BJ (cell line): ENCODE measurements at regions not wholly inside any gene's neighbourhood (a gene's known extent, or its start where the extent isn't known, plus 50 kb on each side); places are given as distances from the start of the nearest gene placed in this dataset.
"Not testable (repeated sequence)": the region's sequence is repeated elsewhere in the genome, so short reads cannot be mapped to it uniquely, and the experiment has no call there.

Source experiments
- CTCF ChIA-PET: fragments of 350-600 bp; formaldehyde crosslinking; extraction: SDS; loops from one replicate; lab custom pipeline; 2021; ENCODE audit warnings: antibody characterized with exemption, inconsistent platforms; lab: Yijun Ruan, JAX
- POLR2A ChIA-PET: fragments of 300-600 bp; sonication (Branson Sonifier 250); formaldehyde crosslinking; extraction: SDS; loops from one replicate; lab custom pipeline; 2021; ENCODE audit warnings: antibody characterized with exemption; lab: Charles Lee
- DNase-seq: peaks from one replicate; pipeline ENCODE4 v3.0.0-alpha.2; 2011; ENCODE audit warnings: low read depth
- H3K27me3 ChIP-seq: 2 replicates; pipeline ENCODE4 v1.6.0; 2011; ENCODE audit warnings: low read length; ENCODE audit not compliant: control insufficient read depth, insufficient read depth
- H3K36me3 ChIP-seq: 2 replicates; pipeline ENCODE4 v1.5.1; 2011; ENCODE audit warnings: low read length; ENCODE audit not compliant: control insufficient read depth, insufficient read depth
- H3K4me3 ChIP-seq: 2 replicates; pipeline ENCODE4 v1.5.1; 2011; ENCODE audit warnings: low read depth, mild to moderate bottlenecking, control low read depth, low read length
- CTCF ChIP-seq: IDR thresholded peaks from 2 replicates; pipeline ENCODE4 v1.5.1; 2011; ENCODE audit warnings: low read depth, mild to moderate bottlenecking, control low read depth, inconsistent platforms, low read length, moderate library complexity; ENCODE audit not compliant: insufficient read depth

- TF ChIP-seq CTCF: no peak
- CTCF ChIA-PET: no interaction called here
- H3K4me3 ChIP-seq: no peak overlapping the region
- DNase-seq: no peak
- H3K27me3 ChIP-seq: no peaks in the 10 kb centered on the region
- POLR2A ChIA-PET: no interaction called here
- no peaks in the 10 kb centered on the region for H3K36me3 ChIP-seq
Measured at GRCh38 chr20:55132523-55132922, 657.1 kb downstream of the DOK5 start.

- H3K36me3 ChIP-seq, CTCF ChIA-PET, H3K4me3 ChIP-seq, POLR2A ChIA-PET, H3K27me3 ChIP-seq, DNase-seq: not testable (repeated sequence)
Measured at GRCh38 chr20:55117577-55117976, 642.2 kb downstream of the DOK5 start.

GRCh38 chr20:55116598-55116997 is 641.2 kb downstream of the DOK5 start:
- no peak for TF ChIP-seq CTCF
- Histone ChIP-seq H3K27me3 (no peaks in the 10 kb centered on the region), H3K4me3 (no peak overlapping the region), H3K36me3 (no peaks in the 10 kb centered on the region)
- POLR2A ChIA-PET: no interaction called here
- DNase-seq: no peak
- CTCF ChIA-PET: no interaction called here

GRCh38 chr20:55103188-55103587 is 627.8 kb downstream of the DOK5 start:
- H3K4me3 ChIP-seq: no peak overlapping the region
- POLR2A ChIA-PET: no interaction called here
- no peaks in the 10 kb centered on the region for H3K27me3 ChIP-seq
- no peaks in the 10 kb centered on the region for H3K36me3 ChIP-seq
- CTCF ChIA-PET: no interaction called here
- no peak for TF ChIP-seq CTCF
- no peak for DNase-seq

- TF ChIP-seq CTCF: no peak
- no peak overlapping the region for H3K4me3 ChIP-seq
- H3K27me3 ChIP-seq: no peaks in the 10 kb centered on the region
- no peaks in the 10 kb centered on the region for H3K36me3 ChIP-seq
- POLR2A ChIA-PET: no interaction called here
- CTCF ChIA-PET: no interaction called here
- no peak for DNase-seq
Measured at GRCh38 chr20:55099251-55099650, 623.9 kb downstream of the DOK5 start.

GRCh38 chr20:55097621-55098020 is 622.2 kb downstream of the DOK5 start:
- no peak overlapping the region for H3K4me3 ChIP-seq
- H3K36me3 ChIP-seq: no peaks in the 10 kb centered on the region
- ChIA-PET CTCF (no interaction called here), POLR2A (no interaction called here)
- TF ChIP-seq CTCF: no peak
- H3K27me3 ChIP-seq: no peaks in the 10 kb centered on the region
- DNase-seq: no peak
